ENCODE measurements at regions not wholly inside any gene's neighbourhood (a gene's known extent, or its start where the extent isn't known, plus 50 kb on each side); places are given as distances from the start of the nearest gene placed in this dataset.

GRCh38 chr6:65760285-65760684 is 53.3 kb upstream of the EYS start:
- H3K27ac Mint-ChIP-seq: no peak overlapping the region
- H3K27me3 Mint-ChIP-seq: no peaks in the 10 kb centered on the region
- no peaks in the 10 kb centered on the region for H3K36me3 Mint-ChIP-seq
- TF ChIP-seq CTCF (conservative IDR thresholded peaks at IDR 0.05): no peak
- DNase-seq (ENCODE audit: extremely low spot score, unreplicated experiment): no peak
- no peaks in the 10 kb centered on the region for H3K9me3 Mint-ChIP-seq
- H3K4me1 Mint-ChIP-seq (ENCODE audit: unreplicated experiment): no peaks in the 10 kb centered on the region
- no peak overlapping the region for H3K4me3 Mint-ChIP-seq
